ENCODE measurements at regions not wholly inside any gene's neighbourhood (a gene's known extent, or its start where the extent isn't known, plus 50 kb on each side); places are given as distances from the start of the nearest gene placed in this dataset.

- TF ChIP-seq CTCF (IDR thresholded peaks at IDR 0.05) = no peak
- H3K9me3 ChIP-seq = no peaks in the 10 kb centered on the region
- H3K36me3 ChIP-seq = no peaks in the 10 kb centered on the region
- H3K27ac ChIP-seq = no peak overlapping the region
- no peaks in the 10 kb centered on the region for H3K27me3 ChIP-seq
- DNase-seq (no peak), ATAC-seq (ENCODE audit: low FRiP score in 2 of 2) (no peak)
- H3K4me3 ChIP-seq = no peak overlapping the region
- no peaks in the 10 kb centered on the region for H3K4me1 ChIP-seq
- WGBS, 2 donors = 84 to 88% methylated on average over 3 of the region's 3 CpGs
Measured at GRCh38 chr2:104708967-104709366, 144.9 kb upstream of the POU3F3 start.

- no peak for TF ChIP-seq EP300 (IDR thresholded peaks at IDR 0.05)
- TF ChIP-seq CTCF (IDR thresholded peaks at IDR 0.05) = no peak
- no peak for TF ChIP-seq POLR2AphosphoS5 (IDR thresholded peaks at IDR 0.05)
- no peak for TF ChIP-seq POLR2A (IDR thresholded peaks at IDR 0.05)
- no peak for ATAC-seq (ENCODE audit: low FRiP score in 2 of 2)
- Histone ChIP-seq H3K9me3 (no peaks in the 10 kb centered on the region), H3K36me3 (no peaks in the 10 kb centered on the region), H3K27me3 (no peaks in the 10 kb centered on the region), H3K4me3 (no peak overlapping the region), H3K4me1 (no peaks in the 10 kb centered on the region), H3K27ac (no peak overlapping the region)
- WGBS, 2 donors = 91 to 94% methylated on average over 4 of the region's 4 CpGs
- no peak for DNase-seq
Measured at GRCh38 chr2:104716061-104716460, 137.9 kb upstream of the POU3F3 start.

- TF ChIP-seq EP300 (IDR thresholded peaks at IDR 0.05) (no peak), POLR2A (IDR thresholded peaks at IDR 0.05) (no peak), POLR2AphosphoS5 (IDR thresholded peaks at IDR 0.05) (no peak), CTCF (IDR thresholded peaks at IDR 0.05) (peak in 4 of 6 experiments; percentile 16 to 22 (median 21))
- no peak for ATAC-seq (ENCODE audit: low FRiP score in 2 of 2)
Measured at GRCh38 chr2:104733226-104733943, 120.5 kb upstream of the POU3F3 start.

GRCh38 chr2:104734937-104735586, 118.9 kb upstream of the POU3F3 start:
- no peaks in the 10 kb centered on the region for H3K36me3 ChIP-seq
- peaks cover 0 to 12% (median 0%) of the 10 kb centered on the region in 4 donors for H3K9me3 ChIP-seq
- no peaks in the 10 kb centered on the region for H3K4me1 ChIP-seq
- no peak for TF ChIP-seq POLR2AphosphoS5 (IDR thresholded peaks at IDR 0.05)
- TF ChIP-seq EP300 (IDR thresholded peaks at IDR 0.05) = no peak
- no peak for TF ChIP-seq POLR2A (IDR thresholded peaks at IDR 0.05)
- TF ChIP-seq CTCF (IDR thresholded peaks at IDR 0.05) = no peak
- ATAC-seq (ENCODE audit: low FRiP score in 2 of 2) = no peak
- H3K27me3 ChIP-seq = no peaks in the 10 kb centered on the region
- no peak for DNase-seq
- 65 to 72% methylated on average over 6 of the region's 6 CpGs for WGBS, 2 donors
- H3K4me3 ChIP-seq = no peak overlapping the region
- H3K27ac ChIP-seq = no peak overlapping the region

More at GRCh38 chr2:104733226-104733943, 120.5 kb upstream of the POU3F3 start:
- DNase-seq = no peak
- H3K9me3 ChIP-seq = peaks cover 0 to 12% (median 0%) of the 10 kb centered on the region in 4 donors
- no peaks in the 10 kb centered on the region for H3K36me3 ChIP-seq
- H3K4me3 ChIP-seq = no peak overlapping the region
- H3K4me1 ChIP-seq = no peaks in the 10 kb centered on the region
- 67 to 70% methylated on average over 6 of the region's 6 CpGs for WGBS, 2 donors
- H3K27me3 ChIP-seq = no peaks in the 10 kb centered on the region
- no peak overlapping the region for H3K27ac ChIP-seq

Data from upper lobe of left lung (tissue), 6 donors.